ENCODE measurements at regions not wholly inside any gene's neighbourhood (a gene's known extent, or its start where the extent isn't known, plus 50 kb on each side); places are given as distances from the start of the nearest gene placed in this dataset.

DNA sequence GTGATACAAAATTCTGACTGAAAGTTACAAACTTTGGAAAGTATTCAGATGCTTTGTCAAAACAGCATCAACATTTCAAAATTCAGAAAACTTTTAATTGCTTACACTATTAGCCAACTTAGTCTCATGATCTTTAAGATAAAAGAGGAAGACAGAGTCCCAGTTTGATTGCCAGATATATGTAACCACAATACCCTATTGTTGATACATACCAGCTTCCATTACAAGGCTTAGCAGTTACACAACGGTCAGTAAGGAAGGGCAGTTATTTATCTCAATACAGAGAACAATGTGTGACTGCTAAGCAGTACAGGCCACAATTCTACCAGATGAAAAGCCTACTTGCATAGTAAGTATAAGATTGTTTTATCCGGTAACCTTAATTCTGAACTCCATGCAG is 138.4 kb downstream of the SPANXN3 start:
- TF ChIP-seq CREB1 (IDR thresholded peaks at IDR 0.05; ENCODE audit: low read depth) (no peak), CEBPB (IDR thresholded peaks at IDR 0.05) (no peak), FOXM1 (IDR thresholded peaks at IDR 0.05; ENCODE audit: borderline replicate concordance, low read depth) (no peak), NFIC (IDR thresholded peaks at IDR 0.05) (no peak), ZBTB7A (IDR thresholded peaks at IDR 0.05; ENCODE audit: low read depth) (no peak)
- TF ChIP-seq, protein P1, sequence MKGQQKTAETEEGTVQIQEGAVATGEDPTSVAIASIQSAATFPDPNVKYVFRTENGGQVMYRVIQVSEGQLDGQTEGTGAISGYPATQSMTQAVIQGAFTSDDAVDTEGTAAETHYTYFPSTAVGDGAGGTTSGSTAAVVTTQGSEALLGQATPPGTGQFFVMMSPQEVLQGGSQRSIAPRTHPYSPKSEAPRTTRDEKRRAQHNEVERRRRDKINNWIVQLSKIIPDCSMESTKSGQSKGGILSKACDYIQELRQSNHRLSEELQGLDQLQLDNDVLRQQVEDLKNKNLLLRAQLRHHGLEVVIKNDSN (IDR thresholded peaks at IDR 0.05): no peak

DNA sequence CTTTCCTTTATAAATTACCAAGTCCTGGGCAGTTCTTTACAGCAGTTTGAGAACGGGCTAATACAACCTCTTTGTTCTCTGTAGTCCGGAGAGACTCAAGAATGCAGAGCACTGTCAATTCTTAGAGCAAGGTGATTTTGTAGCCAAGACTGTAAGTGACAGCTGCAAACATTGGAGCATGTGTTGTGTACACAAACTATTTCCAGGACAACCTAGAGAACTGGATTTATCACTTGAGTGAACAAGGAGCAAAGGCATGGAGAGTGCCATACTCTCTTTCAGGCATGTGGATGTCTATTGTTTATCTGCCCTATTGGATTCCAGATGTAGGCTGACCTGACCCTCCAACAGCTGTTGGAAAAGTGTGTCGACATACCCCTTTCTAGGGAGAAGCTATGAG is 153.9 kb downstream of the SPANXN3 start:
- TF ChIP-seq, protein P1 (IDR thresholded peaks at IDR 0.05): no peak

DNA sequence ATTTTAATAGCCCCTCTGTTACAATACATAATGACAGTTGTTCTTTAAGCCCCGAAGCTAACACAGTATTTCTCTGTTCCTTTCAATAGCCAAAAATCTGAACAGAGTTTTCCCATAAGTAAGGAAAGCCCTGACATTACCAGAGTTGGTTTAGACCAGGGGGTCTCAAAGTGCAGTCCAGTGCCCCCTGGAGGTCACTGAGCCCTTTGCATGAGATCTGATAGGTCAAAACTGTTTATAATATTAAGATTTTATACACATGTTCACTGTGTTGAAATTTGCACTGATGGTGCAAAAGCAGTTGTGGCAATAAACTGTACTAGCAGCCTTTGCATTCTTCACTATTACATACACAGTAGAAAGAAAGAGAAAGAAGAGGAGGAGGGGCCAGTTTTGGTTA is 177.1 kb downstream of the SPANXN3 start:
- TF ChIP-seq TEAD4 (IDR thresholded peaks at IDR 0.05) (no peak), YY1 (IDR thresholded peaks at IDR 0.05; ENCODE audit: low read depth) (no peak), NFIC (IDR thresholded peaks at IDR 0.05) (no peak), EP300 (IDR thresholded peaks at IDR 0.05; ENCODE audit: borderline replicate concordance) (no peak), TCF12 (IDR thresholded peaks at IDR 0.05; ENCODE audit: low read depth) (no peak), TAF1 (IDR thresholded peaks at IDR 0.05; ENCODE audit: low read depth) (no peak), RAD21 (IDR thresholded peaks at IDR 0.05; ENCODE audit: low read depth) (no peak), CEBPB (IDR thresholded peaks at IDR 0.05) (no peak), FOXM1 (IDR thresholded peaks at IDR 0.05; ENCODE audit: borderline replicate concordance, low read depth) (no peak), ZBTB7A (IDR thresholded peaks at IDR 0.05; ENCODE audit: low read depth) (no peak), CREB1 (IDR thresholded peaks at IDR 0.05; ENCODE audit: low read depth) (no peak), EGR1 (IDR thresholded peaks at IDR 0.05) (no peak)
- TF ChIP-seq, protein P1 (IDR thresholded peaks at IDR 0.05): no peak
- TF ChIP-seq, protein P2, sequence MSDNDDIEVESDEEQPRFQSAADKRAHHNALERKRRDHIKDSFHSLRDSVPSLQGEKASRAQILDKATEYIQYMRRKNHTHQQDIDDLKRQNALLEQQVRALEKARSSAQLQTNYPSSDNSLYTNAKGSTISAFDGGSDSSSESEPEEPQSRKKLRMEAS (IDR thresholded peaks at IDR 0.05): no peak
- TF ChIP-seq, protein P3, sequence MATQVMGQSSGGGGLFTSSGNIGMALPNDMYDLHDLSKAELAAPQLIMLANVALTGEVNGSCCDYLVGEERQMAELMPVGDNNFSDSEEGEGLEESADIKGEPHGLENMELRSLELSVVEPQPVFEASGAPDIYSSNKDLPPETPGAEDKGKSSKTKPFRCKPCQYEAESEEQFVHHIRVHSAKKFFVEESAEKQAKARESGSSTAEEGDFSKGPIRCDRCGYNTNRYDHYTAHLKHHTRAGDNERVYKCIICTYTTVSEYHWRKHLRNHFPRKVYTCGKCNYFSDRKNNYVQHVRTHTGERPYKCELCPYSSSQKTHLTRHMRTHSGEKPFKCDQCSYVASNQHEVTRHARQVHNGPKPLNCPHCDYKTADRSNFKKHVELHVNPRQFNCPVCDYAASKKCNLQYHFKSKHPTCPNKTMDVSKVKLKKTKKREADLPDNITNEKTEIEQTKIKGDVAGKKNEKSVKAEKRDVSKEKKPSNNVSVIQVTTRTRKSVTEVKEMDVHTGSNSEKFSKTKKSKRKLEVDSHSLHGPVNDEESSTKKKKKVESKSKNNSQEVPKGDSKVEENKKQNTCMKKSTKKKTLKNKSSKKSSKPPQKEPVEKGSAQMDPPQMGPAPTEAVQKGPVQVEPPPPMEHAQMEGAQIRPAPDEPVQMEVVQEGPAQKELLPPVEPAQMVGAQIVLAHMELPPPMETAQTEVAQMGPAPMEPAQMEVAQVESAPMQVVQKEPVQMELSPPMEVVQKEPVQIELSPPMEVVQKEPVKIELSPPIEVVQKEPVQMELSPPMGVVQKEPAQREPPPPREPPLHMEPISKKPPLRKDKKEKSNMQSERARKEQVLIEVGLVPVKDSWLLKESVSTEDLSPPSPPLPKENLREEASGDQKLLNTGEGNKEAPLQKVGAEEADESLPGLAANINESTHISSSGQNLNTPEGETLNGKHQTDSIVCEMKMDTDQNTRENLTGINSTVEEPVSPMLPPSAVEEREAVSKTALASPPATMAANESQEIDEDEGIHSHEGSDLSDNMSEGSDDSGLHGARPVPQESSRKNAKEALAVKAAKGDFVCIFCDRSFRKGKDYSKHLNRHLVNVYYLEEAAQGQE (IDR thresholded peaks at IDR 0.05; ENCODE audit: low read depth): no peak

DNA sequence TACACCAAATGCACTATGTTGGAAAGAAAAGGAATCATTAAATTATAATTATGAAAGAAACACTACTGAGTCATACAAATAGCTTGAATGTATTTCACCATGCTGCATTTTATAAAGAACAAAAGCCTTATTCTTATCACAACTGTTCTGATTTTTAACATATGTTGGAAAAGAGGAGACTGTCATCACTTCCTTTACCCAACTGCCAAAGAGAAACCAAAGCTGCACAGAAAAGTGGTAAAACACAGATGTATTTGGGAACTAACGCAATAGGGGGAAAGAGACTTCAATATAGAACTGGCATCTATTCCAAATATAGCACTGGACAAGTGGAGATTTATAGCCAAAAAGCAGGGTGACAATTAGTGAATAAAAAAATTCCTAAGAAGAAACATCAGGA is 181.0 kb downstream of the SPANXN3 start:
- no peak for TF ChIP-seq ZBTB7A (IDR thresholded peaks at IDR 0.05; ENCODE audit: low read depth)
- TF ChIP-seq NFIC (IDR thresholded peaks at IDR 0.05): no peak
- TF ChIP-seq, protein P2 (IDR thresholded peaks at IDR 0.05): no peak
- TF ChIP-seq RAD21 (IDR thresholded peaks at IDR 0.05; ENCODE audit: low read depth): no peak
- TF ChIP-seq TCF12 (IDR thresholded peaks at IDR 0.05; ENCODE audit: low read depth): no peak
- no peak for TF ChIP-seq EP300 (IDR thresholded peaks at IDR 0.05; ENCODE audit: borderline replicate concordance)
- no peak for TF ChIP-seq CEBPB (IDR thresholded peaks at IDR 0.05)
- TF ChIP-seq YY1 (IDR thresholded peaks at IDR 0.05; ENCODE audit: low read depth): no peak
- no peak for TF ChIP-seq EGR1 (IDR thresholded peaks at IDR 0.05)
- TF ChIP-seq, protein P3 (IDR thresholded peaks at IDR 0.05; ENCODE audit: low read depth): no peak
- TF ChIP-seq FOXM1 (IDR thresholded peaks at IDR 0.05; ENCODE audit: borderline replicate concordance, low read depth): no peak
- TF ChIP-seq, protein P1 (IDR thresholded peaks at IDR 0.05): no peak
- TF ChIP-seq CREB1 (IDR thresholded peaks at IDR 0.05; ENCODE audit: low read depth): no peak
- TF ChIP-seq TAF1 (IDR thresholded peaks at IDR 0.05; ENCODE audit: low read depth): no peak
- TF ChIP-seq TEAD4 (IDR thresholded peaks at IDR 0.05): no peak

DNA sequence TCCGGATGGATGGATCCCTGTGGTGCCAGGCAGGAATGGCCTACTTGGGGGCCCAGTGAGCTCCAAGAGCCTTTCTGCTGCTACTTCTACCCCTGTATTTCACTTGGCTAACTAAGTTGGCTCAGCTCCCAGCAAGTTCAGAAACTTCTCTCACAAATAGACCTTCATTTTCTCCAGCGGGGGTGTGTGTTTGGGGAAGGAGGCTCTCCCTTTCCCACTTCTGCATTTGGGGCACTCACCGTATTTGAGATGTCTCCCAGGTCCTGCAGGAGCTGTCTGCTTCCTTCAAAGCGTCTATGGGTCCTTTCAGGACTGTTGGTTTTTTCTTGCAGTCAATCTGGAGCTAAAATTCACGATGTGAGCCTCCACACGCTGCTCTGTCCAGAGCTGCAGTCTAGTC is 197.7 kb downstream of the SPANXN3 start:
- no peak for TF ChIP-seq EP300 (IDR thresholded peaks at IDR 0.05; ENCODE audit: borderline replicate concordance)
- TF ChIP-seq, protein P1 (IDR thresholded peaks at IDR 0.05): no peak
- TF ChIP-seq TEAD4 (IDR thresholded peaks at IDR 0.05): no peak
- no peak for TF ChIP-seq NFIC (IDR thresholded peaks at IDR 0.05)
- no peak for TF ChIP-seq CREB1 (IDR thresholded peaks at IDR 0.05; ENCODE audit: low read depth)
- TF ChIP-seq, protein P3 (IDR thresholded peaks at IDR 0.05; ENCODE audit: low read depth): no peak

Data from Ishikawa (cell line).